H9 (cell line): ENCODE measurements at regions not wholly inside any gene's neighbourhood (a gene's known extent, or its start where the extent isn't known, plus 50 kb on each side); places are given as distances from the start of the nearest gene placed in this dataset.

Experiments
- DNase-seq: peaks from one replicate; pipeline ENCODE4 v3.0.0-alpha.2; 2017
- H2AFZ ChIP-seq: one replicate; pipeline ENCODE4 v1.6.1; 2013; ENCODE audit warnings: mild to moderate bottlenecking, low read length, control low read depth, moderate library complexity
- H2AK5ac ChIP-seq: 2 replicates; pipeline ENCODE4 v1.6.1; 2013; ENCODE audit warnings: low read length, control low read depth, mixed read lengths; ENCODE audit not compliant: insufficient read length
- H2BK120ac ChIP-seq: one replicate; pipeline ENCODE4 v1.6.1; 2013; ENCODE audit warnings: low read depth, mild to moderate bottlenecking, low read length, control low read depth, inconsistent platforms; ENCODE audit not compliant: poor library complexity, severe bottlenecking
- H2BK12ac ChIP-seq: 2 replicates; pipeline ENCODE4 v1.6.1; 2013; ENCODE audit warnings: low read length, control low read depth, mixed read lengths, low read depth; ENCODE audit not compliant: insufficient read length
- H2BK15ac ChIP-seq: 2 replicates; pipeline ENCODE4 v1.6.1; 2013; ENCODE audit warnings: low read depth, low read length, control low read depth
- H2BK20ac ChIP-seq: one replicate; pipeline ENCODE4 v1.6.1; 2013; ENCODE audit warnings: low read depth, mild to moderate bottlenecking, low read length, control low read depth, inconsistent platforms; ENCODE audit not compliant: poor library complexity, severe bottlenecking
- H2BK5ac ChIP-seq: 2 replicates; pipeline ENCODE4 v1.6.1; 2013; ENCODE audit warnings: low read length, control low read depth, mixed read lengths; ENCODE audit not compliant: insufficient read length
- H3K14ac ChIP-seq: 2 replicates; pipeline ENCODE4 v1.6.1; 2013; ENCODE audit warnings: low read length, control low read depth; ENCODE audit not compliant: insufficient read depth
- H3K18ac ChIP-seq: 2 replicates; pipeline ENCODE4 v1.6.1; 2013; ENCODE audit warnings: low read depth, mild to moderate bottlenecking, mixed read lengths, low read length, control low read depth; ENCODE audit not compliant: insufficient read length
- H3K23ac ChIP-seq: 2 replicates; pipeline ENCODE4 v1.6.1; 2013; ENCODE audit warnings: low read length, control low read depth, mixed read lengths, low read depth; ENCODE audit not compliant: insufficient read length
- H3K23me2 ChIP-seq: 2 replicates; pipeline ENCODE4 v1.6.1; 2013; ENCODE audit warnings: low read depth, mild to moderate bottlenecking, mixed read lengths, low read length, control low read depth; ENCODE audit not compliant: insufficient read length, poor library complexity, severe bottlenecking
- H3K27ac ChIP-seq: 2 replicates; pipeline ENCODE4 v1.5.1; 2013; ENCODE audit warnings: low read length, control low read depth, mixed read lengths, low read depth; ENCODE audit not compliant: insufficient read length
- H3K27me3 ChIP-seq: 2 replicates; pipeline ENCODE4 v1.6.1; 2013; ENCODE audit warnings: low read length, control low read depth, inconsistent platforms; ENCODE audit not compliant: insufficient read depth
- H3K4ac ChIP-seq: 2 replicates; pipeline ENCODE4 v1.6.1; 2013; ENCODE audit warnings: low read depth, mild to moderate bottlenecking, control low read depth, inconsistent platforms, low read length, moderate library complexity
- H3K4me1 ChIP-seq: 2 replicates; pipeline ENCODE4 v1.6.1; 2013; ENCODE audit warnings: low read length, control low read depth, inconsistent platforms; ENCODE audit not compliant: insufficient read depth
- H3K4me2 ChIP-seq: 2 replicates; pipeline ENCODE4 v1.6.1; 2013; ENCODE audit warnings: low read length, control low read depth, mixed read lengths; ENCODE audit not compliant: insufficient read length, insufficient read depth
- H3K56ac ChIP-seq: 2 replicates; pipeline ENCODE4 v1.6.1; 2013; ENCODE audit warnings: low read depth, mild to moderate bottlenecking, mixed read lengths, low read length, control low read depth; ENCODE audit not compliant: insufficient read length
- H3K79me1 ChIP-seq: 2 replicates; pipeline ENCODE4 v1.6.1; 2013; ENCODE audit warnings: low read depth, mild to moderate bottlenecking, moderate library complexity, low read length, control low read depth, inconsistent platforms; ENCODE audit not compliant: insufficient read depth, poor library complexity, severe bottlenecking
- H3K79me2 ChIP-seq: 2 replicates; pipeline ENCODE4 v1.6.1; 2013; ENCODE audit warnings: low read length, control low read depth, inconsistent platforms; ENCODE audit not compliant: insufficient read depth
- H3K9ac ChIP-seq: 2 replicates; pipeline ENCODE4 v1.6.1; 2013; ENCODE audit warnings: low read length, control low read depth, mixed read lengths; ENCODE audit not compliant: insufficient read length; ENCODE audit errors: extremely low read depth
- H3K9me3 ChIP-seq: one replicate; pipeline ENCODE4 v1.6.1; 2013; ENCODE audit warnings: low read depth, low read length, inconsistent platforms; ENCODE audit not compliant: control insufficient read depth
- H3T11ph ChIP-seq: one replicate; pipeline ENCODE4 v1.6.1; 2013; ENCODE audit warnings: mild to moderate bottlenecking, low read length, control low read depth, inconsistent platforms
- H4K20me1 ChIP-seq: one replicate; pipeline ENCODE4 v1.6.1; 2013; ENCODE audit not compliant: control insufficient read depth, insufficient read length, insufficient read depth
- H4K5ac ChIP-seq: 2 replicates; pipeline ENCODE4 v1.6.1; 2013; ENCODE audit warnings: low read depth, mild to moderate bottlenecking, mixed read lengths, low read length, control low read depth; ENCODE audit not compliant: insufficient read length
- H4K8ac ChIP-seq: replicated peaks from 2 replicates; pipeline ENCODE4 v1.6.1; 2013; ENCODE audit warnings: low read length, control low read depth, mixed read lengths, low read depth; ENCODE audit not compliant: insufficient read length
- H4K91ac ChIP-seq: 2 replicates; pipeline ENCODE4 v1.6.1; 2013; ENCODE audit warnings: low read depth, mild to moderate bottlenecking, moderate library complexity, mixed read lengths, low read length, control low read depth; ENCODE audit not compliant: insufficient read length
- H3K27ac Mint-ChIP-seq, 3 experiments: 2 replicates in 2 of 3; 3 replicates in 1 of 3; pipeline ENCODE4 v1.8.0; 2020 to 2021; ENCODE audit warnings: mixed read lengths in 3 of 3, mild to moderate bottlenecking in 1 of 3, moderate library complexity in 1 of 3
- H3K27me3 Mint-ChIP-seq: 2 replicates; pipeline ENCODE4 v1.8.0; 2021; ENCODE audit warnings: low read depth, mild to moderate bottlenecking, moderate library complexity, mixed read lengths
- H3K36me3 Mint-ChIP-seq, 3 experiments: 2 replicates in 2 of 3; 3 replicates in 1 of 3; pipeline ENCODE4 v1.8.0; 2020 to 2021; ENCODE audit warnings: low read depth in 3 of 3, mixed read lengths in 3 of 3; ENCODE audit not compliant: insufficient read depth in 1 of 3
- H3K4me1 Mint-ChIP-seq, 2 experiments: 2 replicates each; pipeline ENCODE4 v1.8.0; 2020; ENCODE audit warnings: mixed read lengths in 2 of 2
- H3K4me3 Mint-ChIP-seq, 2 experiments: 2 replicates in 1 of 2; 3 replicates in 1 of 2; pipeline ENCODE4 v1.8.0; 2020 to 2021; ENCODE audit warnings: mild to moderate bottlenecking in 2 of 2, mixed read lengths in 2 of 2, moderate library complexity in 1 of 2
- H3K9me3 Mint-ChIP-seq, 2 experiments: 2 replicates in 1 of 2; 3 replicates in 1 of 2; pipeline ENCODE4 v1.8.0; 2020; ENCODE audit warnings: mild to moderate bottlenecking in 2 of 2, mixed read lengths in 2 of 2, moderate library complexity in 1 of 2
- WGBS: extraction: QIAGEN DNeasy Blood & Tissue Kit; methylation state at CpG from one replicate; pipeline ENCODE4 v1.1.7; 2013; ENCODE audit warnings: missing lambda C conversion rate, low lambda C conversion rate, mixed read lengths; ENCODE audit not compliant: insufficient read length; ENCODE audit errors: extremely low coverage; 5-methylcytosine and 5-hydroxymethylcytosine counted together
- TF ChIP-seq, protein P1 (sequence below): fragments of 200-600 bp; sonication (generic); conservative IDR thresholded peaks from 3 replicates; pipeline ENCODE4 v1.8.0; 2021; ENCODE audit warnings: antibody characterized with exemption, mild to moderate bottlenecking

DNA sequence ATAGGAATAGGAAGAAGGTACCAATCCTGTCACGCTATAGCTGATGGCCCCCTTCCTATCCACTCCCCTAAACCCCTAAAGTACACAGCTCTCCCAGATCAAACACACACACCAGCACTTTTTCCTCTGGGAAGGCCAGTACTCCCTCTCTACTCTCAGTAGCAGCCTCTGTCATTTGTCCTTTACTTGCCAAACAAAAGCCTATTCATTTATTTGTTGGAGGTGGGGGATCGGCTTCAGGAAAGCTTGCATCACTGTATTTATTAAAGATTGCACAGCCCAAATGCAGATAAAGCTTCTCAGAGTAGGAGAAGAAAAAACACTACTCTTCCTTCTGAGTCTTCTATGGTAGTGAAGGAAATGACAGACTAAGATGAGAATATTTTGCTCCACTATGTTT lies 429.7 kb upstream of the RASGRP1 start:
- Histone ChIP-seq H3K79me1 (no peaks in the 10 kb centered on the region), H4K5ac (no peak overlapping the region), H3K23ac (no peak overlapping the region), H3K56ac (no peak overlapping the region), H3K4ac (no peak overlapping the region), H3K18ac (no peak overlapping the region), H3K79me2 (no peaks in the 10 kb centered on the region), H3K9me3 (no peaks in the 10 kb centered on the region), H3K14ac (no peak overlapping the region), H3K9ac (no peak overlapping the region), H2AFZ (no peak overlapping the region), H2BK20ac (no peak overlapping the region), H2BK120ac (no peak overlapping the region), H2BK15ac (no peak overlapping the region), H3K27me3 (no peaks in the 10 kb centered on the region), H4K20me1 (no peaks in the 10 kb centered on the region), H3K27ac (no peak overlapping the region), H3K4me1 (no peaks in the 10 kb centered on the region), H3K23me2 (no peaks in the 10 kb centered on the region), H4K8ac (no peak overlapping the region), H4K91ac (no peak overlapping the region), H2BK12ac (no peak overlapping the region), H3T11ph (no peak overlapping the region), H2BK5ac (no peak overlapping the region), H2AK5ac (no peak overlapping the region), H3K4me2 (no peak overlapping the region)
- no peaks in the 10 kb centered on the region for H3K27me3 Mint-ChIP-seq
- WGBS: no CpG with 5 or more reads among the region's 2 CpGs
- H3K4me3 Mint-ChIP-seq: no peak overlapping the region
- TF ChIP-seq, protein P1, sequence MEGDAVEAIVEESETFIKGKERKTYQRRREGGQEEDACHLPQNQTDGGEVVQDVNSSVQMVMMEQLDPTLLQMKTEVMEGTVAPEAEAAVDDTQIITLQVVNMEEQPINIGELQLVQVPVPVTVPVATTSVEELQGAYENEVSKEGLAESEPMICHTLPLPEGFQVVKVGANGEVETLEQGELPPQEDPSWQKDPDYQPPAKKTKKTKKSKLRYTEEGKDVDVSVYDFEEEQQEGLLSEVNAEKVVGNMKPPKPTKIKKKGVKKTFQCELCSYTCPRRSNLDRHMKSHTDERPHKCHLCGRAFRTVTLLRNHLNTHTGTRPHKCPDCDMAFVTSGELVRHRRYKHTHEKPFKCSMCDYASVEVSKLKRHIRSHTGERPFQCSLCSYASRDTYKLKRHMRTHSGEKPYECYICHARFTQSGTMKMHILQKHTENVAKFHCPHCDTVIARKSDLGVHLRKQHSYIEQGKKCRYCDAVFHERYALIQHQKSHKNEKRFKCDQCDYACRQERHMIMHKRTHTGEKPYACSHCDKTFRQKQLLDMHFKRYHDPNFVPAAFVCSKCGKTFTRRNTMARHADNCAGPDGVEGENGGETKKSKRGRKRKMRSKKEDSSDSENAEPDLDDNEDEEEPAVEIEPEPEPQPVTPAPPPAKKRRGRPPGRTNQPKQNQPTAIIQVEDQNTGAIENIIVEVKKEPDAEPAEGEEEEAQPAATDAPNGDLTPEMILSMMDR: no peak
- H3K9me3 Mint-ChIP-seq: no peaks in the 10 kb centered on the region; a peak in 1 of 5 replicates
- H3K4me1 Mint-ChIP-seq: no peaks in the 10 kb centered on the region
- H3K36me3 Mint-ChIP-seq: no peaks in the 10 kb centered on the region
- no peak overlapping the region for H3K27ac Mint-ChIP-seq
- no peak for DNase-seq
